Mesenchymal stem cell (in vitro differentiated cells and primary cell): ENCODE measurements at regions not wholly inside any gene's neighbourhood (a gene's known extent, or its start where the extent isn't known, plus 50 kb on each side); places are given as distances from the start of the nearest gene placed in this dataset.
A peak's percentile ranks its signal among the peaks of the same experiment; 100 is the strongest.

Experiments
- DNase-seq: peaks from one replicate; pipeline ENCODE4 v3.0.0-alpha.2; 2013
- H2AFZ ChIP-seq: one replicate; pipeline ENCODE4 v1.6.1; 2013; ENCODE audit warnings: low read depth, mild to moderate bottlenecking, control low read depth, inconsistent platforms, low read length, moderate library complexity
- H2AK5ac ChIP-seq: 2 replicates; pipeline ENCODE4 v1.6.1; 2013; ENCODE audit warnings: low read length, moderate library complexity, mild to moderate bottlenecking, inconsistent platforms; ENCODE audit not compliant: severe bottlenecking
- H2BK120ac ChIP-seq: one replicate; pipeline ENCODE4 v1.6.1; 2013; ENCODE audit warnings: low read depth, mild to moderate bottlenecking, inconsistent platforms, low read length, moderate library complexity
- H2BK12ac ChIP-seq, 2 experiments: one replicate each; pipeline ENCODE4 v1.6.1; 2013; ENCODE audit warnings: inconsistent platforms in 2 of 2, low read length in 2 of 2, mild to moderate bottlenecking in 2 of 2, moderate library complexity in 2 of 2, control low read depth in 1 of 2
- H2BK15ac ChIP-seq: one replicate; pipeline ENCODE4 v1.6.1; 2013; ENCODE audit warnings: mild to moderate bottlenecking, low read depth, inconsistent platforms; ENCODE audit not compliant: poor library complexity, severe bottlenecking
- H2BK5ac ChIP-seq: 2 replicates; pipeline ENCODE4 v1.6.1; 2013; ENCODE audit warnings: low read depth, mild to moderate bottlenecking, low read length, control low read depth, inconsistent platforms; ENCODE audit not compliant: poor library complexity, severe bottlenecking
- H3K14ac ChIP-seq, 2 experiments: one replicate each; pipeline ENCODE4 v1.6.1; 2013; ENCODE audit warnings: inconsistent platforms in 2 of 2, low read length in 2 of 2, control low read depth in 1 of 2, mild to moderate bottlenecking in 1 of 2, moderate library complexity in 1 of 2
- H3K18ac ChIP-seq, 2 experiments: one replicate each; pipeline ENCODE4 v1.6.1; 2013; ENCODE audit warnings: inconsistent platforms in 2 of 2, low read length in 2 of 2, control low read depth in 1 of 2, low read depth in 1 of 2, mild to moderate bottlenecking in 1 of 2
- H3K23ac ChIP-seq, 2 experiments: one replicate each; pipeline ENCODE4 v1.6.1; 2013; ENCODE audit warnings: inconsistent platforms in 2 of 2, low read length in 2 of 2, mild to moderate bottlenecking in 2 of 2, moderate library complexity in 2 of 2, control low read depth in 1 of 2
- H3K27ac ChIP-seq: 2 replicates; pipeline ENCODE4 v1.5.1; 2013; ENCODE audit warnings: mild to moderate bottlenecking, moderate library complexity, low read length, control low read depth, inconsistent platforms; ENCODE audit not compliant: poor library complexity, severe bottlenecking
- H3K27me3 ChIP-seq, 2 experiments: 2 replicates each; pipeline versions ENCODE4 v1.6.1 to v1.7.0; 2013; ENCODE audit warnings: low read length in 2 of 2, mild to moderate bottlenecking in 2 of 2, moderate library complexity in 2 of 2, control low read depth in 1 of 2, inconsistent platforms in 1 of 2; ENCODE audit not compliant: control insufficient read depth in 1 of 2, insufficient read depth in 1 of 2
- H3K36me3 ChIP-seq, 2 experiments: 2 replicates each; pipeline versions ENCODE4 v1.6.1 to v1.7.0; 2013; ENCODE audit warnings: low read length in 2 of 2, control low read depth in 1 of 2, inconsistent platforms in 1 of 2, low read depth in 1 of 2, mild to moderate bottlenecking in 1 of 2; ENCODE audit not compliant: insufficient read depth in 2 of 2, control insufficient read depth in 1 of 2
- H3K4ac ChIP-seq, 2 experiments: one replicate each; pipeline ENCODE4 v1.6.1; 2013; ENCODE audit warnings: inconsistent platforms in 2 of 2, low read length in 2 of 2, mild to moderate bottlenecking in 2 of 2, moderate library complexity in 2 of 2, control low read depth in 1 of 2, low read depth in 1 of 2
- H3K4me1 ChIP-seq: 2 replicates; pipeline ENCODE4 v1.6.1; 2013; ENCODE audit warnings: low read depth, low read length, control low read depth; ENCODE audit not compliant: control insufficient read depth, insufficient read depth
- H3K4me2 ChIP-seq: 2 replicates; pipeline ENCODE4 v1.6.1; 2013; ENCODE audit warnings: low read length, mild to moderate bottlenecking, inconsistent platforms; ENCODE audit not compliant: poor library complexity, severe bottlenecking
- H3K4me3 ChIP-seq, 2 experiments: 2 replicates each; pipeline versions ENCODE4 v1.5.1 to v1.7.0; 2013; ENCODE audit warnings: low read length in 2 of 2, mild to moderate bottlenecking in 2 of 2, control low read depth in 1 of 2, low read depth in 1 of 2; ENCODE audit not compliant: insufficient read depth in 1 of 2
- H3K79me1 ChIP-seq: replicated peaks from 2 replicates; pipeline ENCODE4 v1.6.1; 2013; ENCODE audit warnings: mild to moderate bottlenecking, control low read depth, low read length, inconsistent platforms; ENCODE audit not compliant: poor library complexity, severe bottlenecking
- H3K9ac ChIP-seq: 2 replicates; pipeline ENCODE4 v1.7.0; 2013; ENCODE audit warnings: mild to moderate bottlenecking, low read length, moderate library complexity
- H3K9me3 ChIP-seq: 2 replicates; pipeline ENCODE4 v1.7.0; 2013; ENCODE audit warnings: mild to moderate bottlenecking, low read length; ENCODE audit not compliant: control insufficient read depth
- H4K8ac ChIP-seq: one replicate; pipeline ENCODE4 v1.6.1; 2013; ENCODE audit warnings: inconsistent platforms, mild to moderate bottlenecking, low read length, moderate library complexity
- H4K91ac ChIP-seq: one replicate; pipeline ENCODE4 v1.6.1; 2013; ENCODE audit warnings: mild to moderate bottlenecking, low read length, inconsistent platforms
- WGBS: methylation state at CpG from one replicate; pipeline ENCODE4 v1.1.7; 2013; ENCODE audit warnings: mixed read lengths; 5-methylcytosine and 5-hydroxymethylcytosine counted together

GRCh38 chr1:42037161-42037560 is 116.0 kb upstream of the GUCA2B start:
- H3K9ac ChIP-seq, result no peak overlapping the region
- no peak overlapping the region for H3K23ac ChIP-seq
- no peaks in the 10 kb centered on the region for H3K36me3 ChIP-seq
- no peak for DNase-seq
- H3K9me3 ChIP-seq, result no peaks in the 10 kb centered on the region
- no peak overlapping the region for H3K14ac ChIP-seq
- no peak overlapping the region for H3K4me3 ChIP-seq
- H3K4me2 ChIP-seq, result no peak overlapping the region
- no peak overlapping the region for H3K27ac ChIP-seq
- H2BK5ac ChIP-seq, result no peak overlapping the region
- peaks cover 3% of the 10 kb centered on the region for H3K4me1 ChIP-seq
- no peak overlapping the region for H2AK5ac ChIP-seq
- no peak overlapping the region for H2BK15ac ChIP-seq
- H3K4ac ChIP-seq, result no peak overlapping the region
- H4K8ac ChIP-seq, result no peak overlapping the region
- no peak overlapping the region for H2BK120ac ChIP-seq
- no peak overlapping the region for H2AFZ ChIP-seq
- WGBS, result no CpG with 5 or more reads among the region's 1 CpG
- H3K18ac ChIP-seq, result no peak overlapping the region
- H2BK12ac ChIP-seq, result no peak overlapping the region
- peaks cover 4 to 17% of the 10 kb centered on the region in 2 experiments for H3K27me3 ChIP-seq
- peaks cover 18% of the 10 kb centered on the region for H3K79me1 ChIP-seq
- no peak overlapping the region for H4K91ac ChIP-seq

GRCh38 chr1:42035830-42036604 is 117.2 kb upstream of the GUCA2B start:
- peak overlapping the region in 1 of 2 experiments; percentile 43 for H3K4ac ChIP-seq
- no peak overlapping the region for H2BK5ac ChIP-seq
- H4K8ac ChIP-seq, result peak overlapping the region; percentile 53
- peak overlapping the region; percentile 37 to 92 for H3K18ac ChIP-seq
- H3K4me3 ChIP-seq, result peak overlapping the region; percentile 82 to 89
- H2AFZ ChIP-seq, result peak overlapping the region; percentile 84
- peak; percentile 90 for DNase-seq
- peak overlapping the region; percentile 58 for H4K91ac ChIP-seq
- H3K9me3 ChIP-seq, result no peaks in the 10 kb centered on the region
- H3K79me1 ChIP-seq, result peaks cover 25% of the 10 kb centered on the region
- no peak overlapping the region for H3K23ac ChIP-seq
- WGBS, result 2% methylated on average over 41 of the region's 60 CpGs
- H2BK120ac ChIP-seq, result peak overlapping the region; percentile 88
- H2BK12ac ChIP-seq, result no peak overlapping the region
- H3K27me3 ChIP-seq, result peaks cover 4 to 17% of the 10 kb centered on the region in 2 experiments
- H2BK15ac ChIP-seq, result no peak overlapping the region
- H3K36me3 ChIP-seq, result no peaks in the 10 kb centered on the region
- H3K14ac ChIP-seq, result no peak overlapping the region
- H2AK5ac ChIP-seq, result no peak overlapping the region
- H3K27ac ChIP-seq, result no peak overlapping the region
- H3K4me2 ChIP-seq, result peak overlapping the region; percentile 97
- H3K9ac ChIP-seq, result peak overlapping the region; percentile 84
- peaks cover 3% of the 10 kb centered on the region for H3K4me1 ChIP-seq

- no peaks in the 10 kb centered on the region for H3K9me3 ChIP-seq
- H4K91ac ChIP-seq, result peak overlapping the region; percentile 58
- H3K4me1 ChIP-seq, result peaks cover 3% of the 10 kb centered on the region
- no peak overlapping the region for H2AK5ac ChIP-seq
- no peak overlapping the region for H2BK12ac ChIP-seq
- H3K4ac ChIP-seq, result no peak overlapping the region
- DNase-seq, result peak; percentile 62
- H3K23ac ChIP-seq, result peak overlapping the region in 1 of 2 experiments; percentile 23
- H2BK120ac ChIP-seq, result peak overlapping the region; percentile 88
- H3K27me3 ChIP-seq, result peaks cover 4 to 17% of the 10 kb centered on the region in 2 experiments
- under 1% methylated on average over 33 of the region's 66 CpGs for whole genome bisulfite sequencing
- no peak overlapping the region for H2BK5ac ChIP-seq
- H2BK15ac ChIP-seq, result no peak overlapping the region
- H3K27ac ChIP-seq, result no peak overlapping the region
- H2AFZ ChIP-seq, result peak overlapping the region; percentile 95
- peak overlapping the region; percentile 53 for H4K8ac ChIP-seq
- peak overlapping the region; percentile 94 for H3K4me2 ChIP-seq
- H3K4me3 ChIP-seq, result peak overlapping the region; percentile 82 to 89
- H3K79me1 ChIP-seq, result peaks cover 29% of the 10 kb centered on the region
- H3K9ac ChIP-seq, result peak overlapping the region; percentile 74
- H3K14ac ChIP-seq, result no peak overlapping the region
- H3K36me3 ChIP-seq, result no peaks in the 10 kb centered on the region
- peak overlapping the region in 1 of 2 experiments; percentile 92 for H3K18ac ChIP-seq
Measured at GRCh38 chr1:42035205-42035829, 116.6 kb upstream of the HIVEP3 start.

- H3K4ac ChIP-seq, result no peak overlapping the region
- no peak overlapping the region for H3K4me2 ChIP-seq
- H3K27ac ChIP-seq, result no peak overlapping the region
- H2BK15ac ChIP-seq, result no peak overlapping the region
- no peak overlapping the region for H3K23ac ChIP-seq
- no peak overlapping the region for H2BK5ac ChIP-seq
- no peak overlapping the region for H2BK12ac ChIP-seq
- H2BK120ac ChIP-seq, result no peak overlapping the region
- no peak overlapping the region for H2AFZ ChIP-seq
- H2AK5ac ChIP-seq, result no peak overlapping the region
- H4K8ac ChIP-seq, result no peak overlapping the region
- peaks cover 4 to 15% of the 10 kb centered on the region in 2 experiments for H3K27me3 ChIP-seq
- H3K4me1 ChIP-seq, result peaks cover 3% of the 10 kb centered on the region
- DNase-seq, result no peak
- 96% methylated on average over 6 of the region's 6 CpGs for WGBS
- peak overlapping the region; percentile 74 for H3K9ac ChIP-seq
- H3K79me1 ChIP-seq, result peaks cover 36% of the 10 kb centered on the region
- no peaks in the 10 kb centered on the region for H3K9me3 ChIP-seq
- no peak overlapping the region for H3K18ac ChIP-seq
- peak overlapping the region in 1 of 2 experiments; percentile 89 for H3K4me3 ChIP-seq
- no peak overlapping the region for H4K91ac ChIP-seq
- no peaks in the 10 kb centered on the region for H3K36me3 ChIP-seq
- no peak overlapping the region for H3K14ac ChIP-seq
Measured at GRCh38 chr1:42034426-42034825, 115.7 kb upstream of the HIVEP3 start.
